H1 (cell line): ENCODE measurements at regions not wholly inside any gene's neighbourhood (a gene's known extent, or its start where the extent isn't known, plus 50 kb on each side); places are given as distances from the start of the nearest gene placed in this dataset.

ENCODE experiments used
- CTCF ChIA-PET: fragments of 300-600 bp; sonication (Branson Sonifier 250); formaldehyde crosslinking; loops from one replicate; lab custom pipeline; 2021; ENCODE audit not compliant: partially characterized antibody; lab: Charles Lee
- POLR2A ChIA-PET: fragments of 300-600 bp; sonication (Branson Sonifier 250); formaldehyde crosslinking; loops from one replicate; lab custom pipeline; 2021; ENCODE audit warnings: inconsistent platforms; ENCODE audit not compliant: partially characterized antibody; lab: Charles Lee
- DNase-seq, 2 experiments: peaks; one replicate each; pipeline versions ENCODE4 v3.0.0 to v3.0.0-alpha.2; 2010 to 2022; ENCODE audit warnings: low spot score in 2 of 2, low read depth in 1 of 2, mixed read lengths in 1 of 2
- FAIRE-seq: peaks from 2 replicates; lab custom pipeline; 2011; peaks lifted over from hg19 to GRCh38; lab: Jason Lieb, UNC
- H2AFZ ChIP-seq: 2 replicates; pipeline ENCODE4 v1.8.1; 2012; ENCODE audit warnings: low read length, inconsistent platforms
- H2AK5ac ChIP-seq: 2 replicates; pipeline ENCODE4 v1.6.1; 2013; ENCODE audit warnings: low read depth, low read length
- H2BK120ac ChIP-seq: replicated peaks from 2 replicates; pipeline ENCODE3; 2013; ENCODE audit warnings: low read depth, low read length, inconsistent platforms
- H2BK12ac ChIP-seq: 2 replicates; pipeline ENCODE4 v1.6.1; 2013; ENCODE audit warnings: low read depth, low read length
- H2BK15ac ChIP-seq: 2 replicates; pipeline ENCODE4 v1.6.1; 2013; ENCODE audit warnings: low read length
- H2BK20ac ChIP-seq: 2 replicates; pipeline ENCODE4 v1.6.1; 2013; ENCODE audit warnings: low read length
- H2BK5ac ChIP-seq: 2 replicates; pipeline ENCODE4 v1.6.1; 2013; ENCODE audit warnings: low read depth, low read length
- H3K14ac ChIP-seq: 2 replicates; pipeline ENCODE4 v1.6.1; 2013; ENCODE audit warnings: inconsistent platforms; ENCODE audit not compliant: insufficient read length
- H3K18ac ChIP-seq: 2 replicates; pipeline ENCODE4 v1.6.1; 2013; ENCODE audit warnings: low read length; ENCODE audit errors: extremely low read depth
- H3K23ac ChIP-seq: 2 replicates; pipeline ENCODE4 v1.6.1; 2013; ENCODE audit warnings: inconsistent platforms; ENCODE audit not compliant: insufficient read length
- H3K23me2 ChIP-seq: 2 replicates; pipeline ENCODE4 v1.6.1; 2013; ENCODE audit warnings: low read depth, low read length
- H3K27ac ChIP-seq: 2 replicates; pipeline ENCODE4 v1.6.1; 2011; ENCODE audit warnings: low read depth, low read length, inconsistent platforms
- H3K27me3 ChIP-seq, 4 experiments: replicated peaks in 1 of 4; 1 replicate in 1 of 4; 2 replicates in 3 of 4; pipeline versions ENCODE4 v1.6.1 to v1.8.1; 2011 to 2013; ENCODE audit warnings: low read length in 3 of 4, mild to moderate bottlenecking in 3 of 4, inconsistent platforms in 2 of 4, mixed read lengths in 2 of 4, moderate library complexity in 1 of 4; ENCODE audit not compliant: control insufficient read depth in 3 of 4, insufficient read depth in 3 of 4; ENCODE audit errors: extremely low read depth in 1 of 4
- H3K36me3 ChIP-seq, 4 experiments: 2 replicates each; pipeline versions ENCODE4 v1.6.1 to v1.8.1; 2011 to 2013; ENCODE audit warnings: mild to moderate bottlenecking in 4 of 4, low read length in 3 of 4, moderate library complexity in 2 of 4, control low read depth in 1 of 4, inconsistent platforms in 1 of 4; ENCODE audit not compliant: insufficient read depth in 4 of 4, control insufficient read depth in 2 of 4
- H3K4ac ChIP-seq: replicated peaks from 2 replicates; pipeline ENCODE3; 2013; ENCODE audit warnings: low read length, low read depth, mixed read lengths, inconsistent platforms; ENCODE audit not compliant: insufficient read length
- H3K4me1 ChIP-seq, 4 experiments: replicated peaks in 1 of 4; 1 replicate in 1 of 4; 2 replicates in 3 of 4; pipeline versions ENCODE4 v1.6.1 to v1.8.1; 2011 to 2013; ENCODE audit warnings: low read length in 3 of 4, inconsistent platforms in 2 of 4, mixed read lengths in 1 of 4; ENCODE audit not compliant: insufficient read depth in 4 of 4, control insufficient read depth in 3 of 4
- H3K4me2 ChIP-seq, 2 experiments: 2 replicates each; pipeline versions ENCODE4 v1.6.1 to v1.8.1; 2011 to 2013; ENCODE audit warnings: low read depth in 2 of 2, low read length in 2 of 2, control low read depth in 1 of 2, inconsistent platforms in 1 of 2, mild to moderate bottlenecking in 1 of 2; ENCODE audit not compliant: insufficient read depth in 1 of 2
- H3K4me3 ChIP-seq, 4 experiments: fragments of 200-600, 300-600 bp in 1 of 4; sonication (generic), shearing (Covaris generic), sonication (Bioruptor Twin) in 1 of 4; 2 replicates each; pipeline versions ENCODE4 v1.5.1 to v1.8.1; 2011 to 2016; ENCODE audit warnings: low read length in 4 of 4, low read depth in 3 of 4, control low read depth in 2 of 4, inconsistent platforms in 2 of 4, mild to moderate bottlenecking in 2 of 4, mixed read lengths in 1 of 4, moderate library complexity in 1 of 4; ENCODE audit not compliant: insufficient read depth in 2 of 4; ENCODE audit errors: extremely low read depth in 1 of 4
- H3K56ac ChIP-seq: replicated peaks from 2 replicates; pipeline ENCODE3; 2013; ENCODE audit warnings: low read depth, mild to moderate bottlenecking, mixed read lengths, low read length, inconsistent platforms; ENCODE audit not compliant: insufficient read length
- H3K79me1 ChIP-seq: 2 replicates; pipeline ENCODE4 v1.6.1; 2013; ENCODE audit warnings: low read depth, low read length, control low read depth
- H3K79me2 ChIP-seq, 2 experiments: 2 replicates each; pipeline versions ENCODE4 v1.6.1 to v1.8.1; 2012 to 2013; ENCODE audit warnings: low read length in 2 of 2, mild to moderate bottlenecking in 2 of 2, inconsistent platforms in 1 of 2; ENCODE audit not compliant: insufficient read depth in 2 of 2, control insufficient read depth in 1 of 2
- H3K9ac ChIP-seq, 4 experiments: replicated peaks in 1 of 4; 1 replicate in 1 of 4; 2 replicates in 3 of 4; pipeline versions ENCODE4 v1.6.1 to v1.8.1; 2011 to 2013; ENCODE audit warnings: low read depth in 3 of 4, low read length in 3 of 4, control low read depth in 2 of 4, mild to moderate bottlenecking in 2 of 4, moderate library complexity in 2 of 4, inconsistent platforms in 1 of 4; ENCODE audit errors: extremely low read depth in 1 of 4
- H3K9me3 ChIP-seq, 2 experiments: 2 replicates each; pipeline versions ENCODE4 v1.6.1 to v1.8.1; 2012 to 2013; ENCODE audit warnings: mild to moderate bottlenecking in 2 of 2, moderate library complexity in 2 of 2, control low read depth in 1 of 2, inconsistent platforms in 1 of 2, low read depth in 1 of 2, low read length in 1 of 2, mixed read lengths in 1 of 2; ENCODE audit not compliant: insufficient read depth in 2 of 2
- H4K20me1 ChIP-seq, 2 experiments: replicated peaks in 1 of 2; 2 replicates each; pipeline versions ENCODE3 to v1.8.1; 2011 to 2013; ENCODE audit warnings: inconsistent platforms in 2 of 2, low read length in 2 of 2, mild to moderate bottlenecking in 1 of 2; ENCODE audit not compliant: insufficient read depth in 2 of 2, control insufficient read depth in 1 of 2
- H4K5ac ChIP-seq: 2 replicates; pipeline ENCODE4 v1.6.1; 2013; ENCODE audit warnings: low read length, low read depth, mixed read lengths, inconsistent platforms; ENCODE audit not compliant: insufficient read length
- H4K8ac ChIP-seq: 2 replicates; pipeline ENCODE4 v1.8.0; 2013; ENCODE audit warnings: mild to moderate bottlenecking, moderate library complexity, low read length, inconsistent platforms; ENCODE audit not compliant: insufficient read depth; ENCODE audit errors: extremely low read depth
- H4K91ac ChIP-seq: replicated peaks from 2 replicates; pipeline ENCODE3; 2013; ENCODE audit warnings: low read length, mixed read lengths, inconsistent platforms; ENCODE audit not compliant: insufficient read length
- ATF3 ChIP-seq: IDR thresholded peaks from 2 replicates; pipeline ENCODE4 v1.6.1; 2011; ENCODE audit warnings: low read depth, mild to moderate bottlenecking, low read length; ENCODE audit not compliant: insufficient read depth
- HDAC2 ChIP-seq, 2 experiments: fragments of 300-600 bp in 1 of 2; sonication (generic) in 1 of 2; IDR thresholded peaks; 2 replicates each; pipeline ENCODE4 v1.6.1; 2011 to 2012; ENCODE audit warnings: low read depth in 2 of 2, low read length in 2 of 2, mild to moderate bottlenecking in 2 of 2, moderate library complexity in 2 of 2, borderline replicate concordance in 1 of 2, inconsistent platforms in 1 of 2
- SP4 ChIP-seq: IDR thresholded peaks from 2 replicates; pipeline ENCODE4 v1.6.1; 2012; ENCODE audit warnings: low read length, inconsistent platforms
- WGBS, 2 experiments: shearing (Covaris generic) in 1 of 2; methylation state at CpG; one replicate each; pipeline versions ENCODE4 v1.1.6 to v1.1.7; 2013 to 2015; ENCODE audit warnings: low lambda C conversion rate in 2 of 2, mixed read lengths in 2 of 2, inconsistent platforms in 1 of 2, low coverage in 1 of 2, missing lambda C conversion rate in 1 of 2; ENCODE audit not compliant: insufficient replicate concordance in 2 of 2, insufficient coverage in 1 of 2, insufficient read length in 1 of 2; ENCODE audit errors: extremely low coverage in 1 of 2, missing lambda C conversion rate in 1 of 2; 5-methylcytosine and 5-hydroxymethylcytosine counted together

GRCh38 chr5:144972317-144972716 lies 801.6 kb downstream of the KCTD16 start:
- no peak for FAIRE-seq
- no peak overlapping the region for H2AFZ ChIP-seq
- no peak overlapping the region for H2BK20ac ChIP-seq
- no peak overlapping the region for H4K5ac ChIP-seq
- H2AK5ac ChIP-seq, result no peak overlapping the region
- H3K36me3 ChIP-seq, result no peaks in the 10 kb centered on the region
- H3K27ac ChIP-seq, result no peak overlapping the region
- 94% methylated on average over 3 of the region's 3 CpGs; no CpG with 5 or more reads in 1 of the 2 experiments for WGBS, 2 experiments
- H3K14ac ChIP-seq, result no peak overlapping the region
- no peak overlapping the region for H2BK15ac ChIP-seq
- ChIA-PET POLR2A (no interaction called here), CTCF (no interaction called here)
- DNase-seq, result no peak
- no peak overlapping the region for H4K8ac ChIP-seq
- no peak overlapping the region for H2BK120ac ChIP-seq
- H3K23me2 ChIP-seq, result no peaks in the 10 kb centered on the region
- H4K20me1 ChIP-seq, result no peaks in the 10 kb centered on the region
- H3K79me2 ChIP-seq, result no peaks in the 10 kb centered on the region
- no peaks in the 10 kb centered on the region for H3K79me1 ChIP-seq
- no peak overlapping the region for H3K4me3 ChIP-seq
- no peak overlapping the region for H2BK5ac ChIP-seq
- no peak overlapping the region for H2BK12ac ChIP-seq
- H3K18ac ChIP-seq, result no peak overlapping the region
- H4K91ac ChIP-seq, result no peak overlapping the region
- no peak overlapping the region for H3K23ac ChIP-seq
- H3K56ac ChIP-seq, result no peak overlapping the region
- no peaks in the 10 kb centered on the region for H3K4me1 ChIP-seq
- peaks cover 4 to 10% of the 10 kb centered on the region in 2 experiments; a peak in 1 of 4 replicates for H3K9me3 ChIP-seq
- H3K27me3 ChIP-seq, result no peaks in the 10 kb centered on the region; a peak in 1 of 7 replicates
- H3K4me2 ChIP-seq, result no peak overlapping the region
- no peak overlapping the region for H3K9ac ChIP-seq
- H3K4ac ChIP-seq, result no peak overlapping the region
- TF ChIP-seq SP4, result no peak
- TF ChIP-seq HDAC2 (IDR thresholded peaks at IDR 0.05; ENCODE audit: borderline replicate concordance in 1 of 2, low read depth in 2 of 2, low read length in 2 of 2), result no peak
- TF ChIP-seq ATF3, result no peak
